ENCODE measurements at regions not wholly inside any gene's neighbourhood (a gene's known extent, or its start where the extent isn't known, plus 50 kb on each side); places are given as distances from the start of the nearest gene placed in this dataset.

DNA sequence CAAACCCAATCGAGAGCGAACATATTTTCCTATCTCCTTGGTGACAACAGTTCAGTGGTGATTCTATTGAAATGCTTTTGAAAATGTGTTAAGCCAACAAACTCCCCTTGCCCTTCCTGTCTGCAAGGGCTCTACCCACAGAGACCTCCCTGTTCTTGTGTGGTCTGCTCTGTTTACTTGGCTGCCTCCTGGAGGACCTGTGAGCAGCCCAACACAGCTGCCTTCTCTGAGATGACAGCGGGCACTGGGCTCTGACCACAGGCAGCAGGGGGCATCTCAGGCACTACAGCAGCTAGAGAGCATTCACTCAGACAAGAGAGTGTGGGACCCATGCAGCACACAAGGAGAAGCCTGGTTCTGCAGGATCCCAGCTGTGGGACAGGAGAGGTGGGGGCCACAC is 416.4 kb downstream of the TCERG1L start:
- no peak for DNase-seq

DNA sequence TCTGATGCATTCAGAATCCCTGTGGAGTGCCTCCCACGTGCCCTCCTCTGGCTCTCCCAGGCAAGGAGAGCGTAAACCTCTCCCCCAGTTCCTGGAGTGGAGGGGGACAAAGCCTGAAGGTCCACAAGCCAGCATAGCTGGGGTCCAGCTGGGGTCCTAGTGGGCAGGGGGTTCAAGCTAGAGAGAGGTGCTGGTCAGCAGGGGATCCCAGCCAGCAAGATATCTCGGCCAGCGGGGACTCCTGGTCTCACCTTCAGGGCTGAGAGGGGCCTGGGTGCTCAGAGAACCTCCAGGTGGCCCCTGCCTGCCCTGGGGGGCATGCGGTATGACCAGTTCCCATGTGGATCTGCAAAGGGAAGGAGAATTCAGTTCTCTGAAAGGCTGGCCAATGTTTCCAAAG is 413.7 kb downstream of the TCERG1L start:
- no peak for DNase-seq

DNA sequence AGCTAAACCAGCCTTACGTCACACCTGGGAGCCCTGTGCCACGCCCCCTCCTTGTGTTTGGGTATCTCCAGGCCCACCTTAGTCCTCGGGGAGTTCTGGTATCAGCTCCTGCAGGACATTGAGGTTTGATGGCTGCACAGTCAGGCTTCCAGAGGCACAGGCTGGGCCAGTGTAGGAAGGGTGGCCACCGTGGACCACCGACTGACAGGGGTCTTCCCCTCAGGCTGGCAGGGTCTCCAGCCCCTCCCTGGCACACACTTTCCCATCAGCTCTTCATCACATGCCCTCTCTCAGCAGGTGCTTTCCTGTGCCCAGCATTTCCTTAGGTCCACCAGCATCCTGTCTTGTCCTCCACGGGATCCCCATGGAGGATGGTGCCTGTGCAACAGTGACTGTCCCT is 413.1 kb downstream of the TCERG1L start:
- no peak for DNase-seq

DNA sequence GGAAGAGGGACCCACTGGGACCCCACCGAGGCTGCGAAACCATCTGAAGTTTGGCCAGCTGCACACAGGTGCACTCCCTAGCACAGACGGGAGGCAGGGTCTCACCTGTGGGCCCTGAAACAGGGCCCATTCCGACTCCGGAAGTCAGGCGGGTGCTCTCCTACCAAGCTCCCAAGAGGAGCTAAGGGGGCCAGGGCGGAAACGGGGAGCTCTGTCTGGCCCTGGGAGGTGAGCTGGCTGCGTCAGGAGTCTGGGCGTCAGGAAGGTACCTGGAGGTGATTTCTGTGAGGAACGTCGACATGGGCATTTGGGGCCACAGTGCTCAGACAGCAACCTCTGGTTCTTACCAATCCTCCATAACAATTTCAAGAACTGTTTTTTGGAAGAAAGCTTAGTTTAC is 411.7 kb downstream of the TCERG1L start:
- no peak for DNase-seq

DNA sequence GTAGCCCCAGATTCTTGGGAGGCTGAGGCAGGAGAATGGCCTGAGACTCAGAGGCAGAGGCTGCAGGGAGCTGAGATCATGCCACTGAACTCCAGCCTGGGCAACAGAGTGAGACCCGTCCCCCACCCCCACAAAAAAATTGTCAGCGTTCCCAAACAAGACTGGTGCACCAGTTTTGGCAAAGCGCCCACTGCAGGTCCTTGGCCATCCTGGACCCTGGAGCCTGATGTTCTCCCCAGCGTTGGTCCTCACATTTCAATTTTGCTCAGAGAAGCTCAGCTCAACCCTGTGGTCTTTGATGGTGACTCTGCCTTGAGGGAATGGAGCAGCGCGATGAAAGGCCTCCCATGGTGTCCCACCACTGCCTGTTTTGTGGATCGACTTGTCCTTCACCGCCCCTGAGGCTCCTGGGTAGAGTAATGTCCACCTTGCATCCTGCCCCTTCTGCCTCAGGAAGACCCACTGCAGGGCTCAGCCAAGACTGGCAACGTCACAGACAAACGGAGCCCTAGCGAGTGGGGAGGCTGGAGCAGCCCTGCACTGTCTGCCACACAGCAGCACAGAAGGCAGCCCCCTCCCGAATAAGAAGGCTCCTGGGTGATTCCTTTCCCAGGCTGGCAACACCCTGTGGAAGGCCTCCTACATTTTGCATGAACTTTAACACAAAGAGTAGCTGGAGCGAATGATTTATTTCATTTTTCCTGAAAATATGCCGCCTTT is 410.9 kb downstream of the TCERG1L start:
- DNase-seq, result no peak

DNA sequence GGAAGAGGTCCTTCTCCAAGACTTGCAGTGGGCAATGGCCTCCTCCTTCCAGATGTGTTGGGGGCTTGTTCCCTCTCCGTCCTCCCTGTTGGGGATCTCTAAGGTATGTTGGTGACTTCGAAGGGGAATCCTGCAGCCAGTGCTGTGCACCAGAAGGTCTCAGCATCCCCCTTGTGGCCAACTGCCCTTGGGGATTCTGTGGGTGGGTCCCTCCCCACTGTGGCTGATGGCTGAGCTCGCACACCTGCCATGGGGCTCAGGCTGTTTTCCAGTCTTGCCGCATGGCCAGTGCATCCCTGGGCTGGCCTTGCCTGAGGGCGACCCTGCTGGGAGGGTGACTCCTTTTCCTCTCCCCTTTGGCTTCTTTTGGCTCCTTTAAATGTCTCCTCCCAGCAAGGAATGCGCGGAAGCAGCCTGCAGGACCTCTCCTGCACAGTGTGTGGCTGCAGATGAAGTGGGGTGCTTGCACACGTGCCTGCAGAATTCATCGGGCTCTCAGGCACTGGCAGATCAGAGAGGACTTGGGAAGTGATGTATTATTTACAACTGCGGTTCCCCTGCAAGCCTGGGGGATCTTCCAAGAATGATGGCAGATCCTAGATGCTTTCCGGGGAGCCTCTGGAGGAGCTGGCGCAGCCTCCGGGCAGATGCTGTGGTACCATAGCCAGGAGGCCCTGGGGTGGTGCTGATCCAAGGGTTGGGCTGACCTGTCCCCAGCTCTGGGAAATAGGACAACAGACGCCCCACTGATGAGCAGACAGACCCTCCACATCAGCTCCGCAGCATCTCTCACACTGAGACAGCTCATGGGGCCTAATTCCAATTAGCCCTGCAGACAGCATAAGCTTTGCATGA is 410.0 kb downstream of the TCERG1L start:
- no peak for DNase-seq

DNA sequence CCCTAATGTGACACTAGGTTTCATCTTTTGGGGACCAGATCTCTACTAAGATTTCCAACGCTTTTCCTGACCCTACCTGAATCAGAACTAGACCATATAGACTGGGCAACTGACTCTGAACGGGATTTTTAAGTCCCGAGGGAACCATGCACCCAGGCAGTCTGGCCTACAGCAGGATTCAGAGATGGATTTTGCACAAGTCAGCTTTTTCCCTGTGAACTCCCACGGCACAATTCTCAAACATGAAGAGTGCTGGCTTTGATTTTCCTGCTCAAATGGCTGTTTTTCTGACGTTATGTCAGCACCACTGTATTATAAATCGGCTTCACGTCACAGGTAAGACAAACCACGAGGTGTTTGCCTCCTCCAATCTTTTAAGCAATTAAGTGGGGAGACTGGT is 409.1 kb downstream of the TCERG1L start:
- DNase-seq, result no peak

DNA sequence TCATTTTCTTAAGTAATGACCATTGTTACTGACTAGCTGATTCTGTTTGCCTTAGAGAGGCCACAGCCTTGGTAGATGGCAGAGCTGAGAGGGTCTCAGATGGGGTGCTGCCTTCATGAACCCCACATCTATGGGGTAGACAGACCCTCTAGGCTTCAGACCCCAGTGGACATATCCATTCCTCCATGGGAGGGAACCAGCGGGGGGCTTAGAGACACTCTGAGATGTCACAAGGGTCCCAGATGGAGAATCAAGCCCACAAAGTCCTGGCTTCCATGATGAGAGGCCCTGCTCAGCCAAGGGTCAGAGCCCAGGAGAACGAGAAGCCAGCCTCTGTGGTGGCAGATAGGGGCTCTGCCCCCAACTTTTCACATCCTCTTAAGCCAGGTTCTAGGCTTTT is 408.6 kb downstream of the TCERG1L start:
- DNase-seq, result no peak

DNA sequence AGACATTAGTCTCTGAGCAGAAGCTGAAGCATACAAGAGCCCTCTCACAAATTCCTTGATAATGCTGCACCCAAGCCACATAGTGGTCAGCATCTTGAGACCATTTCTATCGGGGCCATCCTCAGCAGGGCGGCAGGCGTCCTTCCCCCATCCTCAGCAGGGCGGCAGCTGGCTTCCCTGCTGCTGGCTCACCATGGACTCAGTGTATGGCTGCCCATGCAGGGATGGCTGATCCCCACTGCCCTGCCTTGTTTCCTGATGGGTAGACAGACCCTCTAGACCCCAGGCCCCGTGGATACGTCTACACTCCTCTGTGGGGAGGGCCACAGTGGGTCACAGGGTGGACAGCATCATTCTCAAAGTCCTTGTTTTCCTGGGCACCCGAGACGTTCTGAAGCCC is 406.8 kb downstream of the TCERG1L start:
- DNase-seq, result no peak

DNA sequence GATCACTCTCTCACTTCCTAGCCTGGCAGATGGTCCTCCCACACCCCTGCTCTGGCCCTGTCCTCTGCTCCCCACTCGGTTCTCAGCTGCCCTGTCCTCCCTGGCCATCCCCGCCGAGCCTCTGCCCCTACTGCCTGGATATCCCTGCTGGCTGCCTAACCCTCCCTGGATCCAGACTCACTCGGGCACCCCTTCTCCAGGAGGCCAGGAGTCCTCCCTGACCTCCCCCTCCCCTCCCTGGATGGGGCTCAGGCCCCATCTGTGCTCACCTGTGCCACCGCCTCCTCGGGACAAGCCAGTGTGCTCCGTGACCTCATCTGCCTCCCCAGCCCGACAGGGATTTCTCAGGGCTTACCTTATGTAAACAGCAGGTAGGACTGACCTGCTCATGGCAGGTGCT is 406.1 kb downstream of the TCERG1L start:
- DNase-seq, result no peak

DNA sequence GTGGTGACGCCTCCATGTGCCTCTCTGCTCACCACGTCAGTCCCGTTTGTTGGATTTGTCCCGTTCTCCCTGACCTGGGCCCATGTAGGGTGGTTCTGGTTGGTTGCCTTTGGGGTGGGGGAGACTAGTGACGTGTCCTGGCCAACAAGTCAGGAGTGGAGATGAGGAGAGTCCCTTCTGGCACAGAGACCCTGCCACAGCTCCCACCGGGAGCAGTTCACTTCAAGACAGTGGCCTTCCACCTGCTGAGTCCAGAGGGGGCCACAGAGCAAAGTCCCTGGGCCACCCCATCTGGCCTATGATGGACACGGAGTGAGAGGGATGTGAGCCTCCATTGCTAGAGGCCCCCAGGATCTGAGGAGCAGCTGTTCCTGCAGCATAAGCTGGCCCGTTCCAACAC is 405.6 kb downstream of the TCERG1L start:
- no peak for DNase-seq

DNA sequence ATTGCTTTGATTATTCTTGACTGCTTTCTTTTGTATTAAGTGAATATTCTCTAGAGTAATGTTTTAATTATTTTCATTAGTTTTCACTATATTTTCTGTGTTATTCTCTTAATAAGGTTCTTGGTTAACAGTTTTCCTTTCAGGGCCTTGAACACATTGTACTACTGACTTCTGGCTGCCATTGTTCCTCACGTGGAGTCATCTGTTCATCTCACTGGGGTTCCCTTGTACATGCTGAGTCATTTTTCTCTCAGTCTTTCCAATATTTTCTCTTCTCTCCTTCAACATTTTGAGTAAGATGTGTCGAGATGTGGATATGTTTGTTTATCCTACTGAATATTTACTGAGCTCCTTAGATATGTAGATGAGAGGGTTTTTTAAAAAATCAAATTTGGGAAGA is 400.7 kb downstream of the TCERG1L start:
- DNase-seq, result no peak

DNA sequence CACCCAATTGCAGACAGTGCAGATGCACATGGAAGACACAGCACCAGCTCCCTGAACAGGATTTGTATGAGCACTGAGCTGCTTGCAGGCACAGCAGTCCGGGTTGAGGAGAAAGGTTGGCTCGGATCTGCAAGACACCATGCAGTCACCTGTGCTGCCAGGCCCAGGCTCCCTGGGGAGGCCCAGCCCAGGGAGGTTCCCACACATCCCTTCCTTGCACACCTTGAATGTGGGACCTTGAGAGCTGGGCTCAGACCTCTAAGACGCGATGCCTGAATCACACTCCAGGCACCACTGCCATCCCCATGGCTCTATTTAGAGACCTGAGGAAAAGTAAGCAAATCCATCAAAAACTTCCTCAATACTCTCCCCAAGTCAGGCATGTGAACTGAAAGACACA is 397.7 kb downstream of the TCERG1L start:
- DNase-seq, result no peak

DNA sequence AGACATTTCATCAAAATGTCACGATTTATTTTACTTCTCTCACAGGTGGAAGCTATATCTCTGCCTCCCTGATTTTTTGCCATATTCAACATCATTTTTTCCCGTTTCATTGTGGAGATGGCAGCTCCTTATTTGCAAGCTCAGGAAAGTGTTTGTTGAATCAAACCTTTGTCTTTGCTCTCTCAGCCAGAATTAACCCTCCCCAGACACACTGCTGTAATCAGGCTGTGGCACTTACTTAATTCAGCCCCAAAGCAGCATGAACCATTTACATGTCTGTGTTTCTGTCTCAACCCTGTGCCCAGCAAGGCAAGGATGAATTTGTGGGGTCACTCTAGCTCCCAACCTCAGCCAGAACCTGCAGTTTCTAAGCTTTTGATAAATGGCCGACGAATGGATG is 397.2 kb downstream of the TCERG1L start:
- no peak for DNase-seq

DNA sequence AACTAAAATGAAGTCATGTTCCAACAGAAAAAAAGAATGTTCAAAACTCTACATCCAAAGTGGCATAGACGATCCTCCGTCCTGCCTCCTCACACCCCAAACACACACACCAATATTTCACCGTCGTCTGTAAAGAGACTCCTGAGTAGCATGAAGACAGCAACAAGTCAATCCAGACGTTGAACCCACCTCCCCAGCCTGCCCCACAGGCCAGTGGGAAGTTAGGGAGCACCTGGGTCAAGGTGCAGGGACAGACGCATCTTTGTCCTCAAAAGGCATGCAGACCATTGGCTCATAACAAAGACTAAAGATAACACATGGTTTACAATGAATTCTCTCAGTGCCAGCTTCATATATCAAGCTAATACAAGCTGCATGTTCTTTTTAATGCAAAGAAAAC is 396.5 kb downstream of the TCERG1L start:
- no peak for DNase-seq

DNA sequence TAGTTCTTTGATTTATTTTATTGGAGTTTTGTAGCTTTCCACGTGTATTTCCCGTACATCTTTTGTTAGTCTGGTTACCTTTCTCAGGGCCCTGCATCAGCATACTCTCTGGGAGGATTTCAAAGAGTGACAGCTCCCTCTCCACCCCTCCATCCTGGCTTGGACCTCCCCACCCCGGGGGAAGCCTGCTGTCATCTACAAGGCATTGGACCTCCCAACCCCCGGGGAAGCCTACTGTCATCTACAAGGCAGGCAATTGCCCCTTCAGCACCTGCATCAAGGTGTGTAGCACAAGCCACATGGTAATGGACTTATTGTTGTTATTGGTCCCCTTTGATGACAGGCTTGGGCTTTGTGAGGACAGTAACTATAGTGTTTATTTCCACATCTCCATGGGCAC is 390.1 kb downstream of the TCERG1L start:
- no peak for DNase-seq

DNA sequence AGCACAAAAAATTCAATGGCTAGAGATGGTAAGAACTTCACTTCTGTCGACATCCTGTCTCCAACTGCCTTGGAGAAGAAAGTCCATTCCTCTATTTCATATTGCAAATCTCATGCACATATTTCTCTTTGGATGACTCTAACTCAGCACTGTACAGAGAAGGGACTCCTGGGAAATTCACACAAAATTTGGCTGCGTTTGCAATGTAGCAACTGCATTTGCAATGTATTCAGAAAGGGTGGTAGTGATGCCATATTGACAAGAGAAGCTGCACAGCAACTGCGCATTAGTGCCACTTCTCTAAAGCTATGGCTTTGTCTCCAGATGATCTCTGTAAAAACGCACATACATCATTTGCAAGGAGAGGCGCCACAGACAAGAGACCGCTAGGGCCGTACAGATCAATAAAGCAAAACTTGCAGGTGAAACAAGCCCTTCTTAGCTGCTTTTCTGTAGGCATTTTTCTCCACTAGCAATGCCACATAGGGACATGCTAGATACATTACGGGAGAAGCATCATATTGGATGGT is 389.5 kb downstream of the TCERG1L start:
- no peak for DNase-seq

DNA sequence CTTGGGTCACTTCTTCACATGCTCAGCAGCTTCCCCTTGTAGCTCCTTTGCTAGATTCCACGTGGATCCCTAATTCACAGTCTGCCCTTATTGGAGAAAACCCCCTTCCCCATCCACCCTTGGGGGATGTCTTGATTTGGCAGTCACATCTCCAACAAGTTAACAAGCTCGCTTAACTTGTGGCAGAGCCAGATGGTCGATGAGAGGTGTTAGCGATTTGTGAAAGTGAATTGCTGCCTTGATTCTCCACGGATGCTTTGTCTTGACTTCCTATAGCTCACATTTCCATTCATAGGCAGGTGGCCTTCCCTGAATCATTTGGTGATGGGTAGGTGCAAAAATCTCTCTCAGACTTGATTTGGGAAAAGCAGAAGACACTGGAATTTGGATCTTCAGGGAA is 387.9 kb downstream of the TCERG1L start:
- no peak for DNase-seq

DNA sequence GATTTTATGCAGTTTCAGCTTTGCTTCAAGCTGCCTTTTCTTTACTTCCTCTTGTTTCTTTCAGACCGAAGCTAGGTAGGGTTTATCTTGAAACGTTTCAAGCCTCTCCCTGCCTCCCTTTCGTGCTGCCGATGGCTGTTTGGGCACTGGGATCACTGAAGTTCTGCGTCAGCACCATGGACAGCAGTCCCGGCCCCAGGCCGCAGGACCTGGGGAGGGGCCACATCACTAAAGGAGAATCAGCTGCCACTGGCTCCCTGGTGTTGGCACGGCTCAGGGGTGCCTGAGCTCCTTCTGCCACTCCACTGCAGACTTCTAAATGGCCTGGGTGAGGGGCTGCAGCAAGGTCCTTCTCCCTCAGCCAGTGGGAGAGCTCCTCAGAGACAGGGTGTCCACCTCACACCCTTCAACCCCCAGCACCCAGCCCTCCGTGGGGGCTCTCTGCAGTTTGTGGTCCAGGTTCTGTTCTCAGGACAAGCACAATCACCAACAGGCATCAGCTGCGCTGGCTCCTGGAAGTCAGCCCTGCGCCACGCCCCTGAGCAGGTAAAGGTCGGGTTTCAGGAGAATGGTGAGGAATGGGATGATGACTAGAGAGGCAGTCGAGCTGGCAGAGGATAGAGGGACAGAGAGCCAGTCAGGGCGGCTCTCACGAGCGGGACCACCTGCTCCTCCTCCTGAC is 387.2 kb downstream of the TCERG1L start:
- no peak for DNase-seq

DNA sequence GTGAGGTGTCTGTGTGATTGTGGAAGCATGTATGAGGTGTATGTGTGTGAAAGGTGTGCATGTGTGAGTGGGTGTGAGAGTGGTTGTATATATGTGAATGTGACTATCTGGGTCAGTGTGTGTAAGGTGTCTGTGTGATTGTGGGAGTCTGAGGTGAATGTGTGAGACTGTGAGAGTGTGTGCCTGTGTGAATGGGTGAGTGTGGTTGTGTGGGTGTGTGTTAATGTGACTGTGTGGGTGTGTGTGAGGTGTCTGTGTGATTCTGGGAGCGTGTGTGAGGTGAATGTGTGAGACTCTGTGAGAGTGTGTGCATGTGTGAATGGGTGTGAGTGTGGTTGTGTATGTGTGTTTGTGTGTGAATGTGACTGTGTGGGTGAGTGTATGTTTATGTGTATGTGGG is 385.1 kb downstream of the TCERG1L start:
- DNase-seq, result no peak

DNA sequence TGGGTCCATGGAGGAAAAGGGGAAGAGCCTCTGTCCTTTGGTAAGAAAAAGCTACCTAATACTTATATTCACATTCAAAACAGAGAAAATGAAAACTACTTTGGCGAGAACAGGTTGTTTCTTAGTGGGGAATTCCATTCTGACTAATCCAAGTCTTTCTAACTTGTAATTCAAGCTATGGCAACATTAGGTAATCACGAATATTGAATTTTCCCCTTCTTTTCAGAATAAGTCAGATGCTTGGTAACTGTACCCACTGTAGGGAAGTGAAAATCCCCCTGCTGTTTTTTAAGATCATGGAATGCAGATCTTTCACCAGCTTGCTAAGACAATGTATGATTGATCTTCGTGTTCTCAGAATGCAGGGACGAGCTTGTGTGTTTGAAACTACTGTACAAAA is 384.4 kb downstream of the TCERG1L start:
- no peak for DNase-seq

DNA sequence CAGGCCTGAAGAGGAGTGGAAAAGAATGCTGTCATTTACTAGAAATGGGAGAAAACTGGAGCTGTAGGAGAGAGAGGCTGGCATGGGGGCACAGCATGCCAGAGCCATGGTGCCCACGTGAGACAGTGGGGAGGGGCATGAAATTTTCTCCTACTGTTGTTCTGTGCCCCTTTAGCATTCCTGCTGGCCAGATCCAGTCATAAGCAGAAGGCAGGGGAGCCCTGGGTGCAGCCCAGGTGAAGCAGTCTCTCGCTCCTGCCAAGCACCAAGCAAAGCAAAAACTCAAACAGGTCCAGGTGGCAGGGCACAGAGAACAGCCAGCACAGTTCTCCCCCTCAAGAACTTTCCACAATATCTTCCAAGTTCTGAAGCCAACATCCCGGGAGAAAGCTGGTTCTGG is 383.2 kb downstream of the TCERG1L start:
- DNase-seq, result no peak

DNA sequence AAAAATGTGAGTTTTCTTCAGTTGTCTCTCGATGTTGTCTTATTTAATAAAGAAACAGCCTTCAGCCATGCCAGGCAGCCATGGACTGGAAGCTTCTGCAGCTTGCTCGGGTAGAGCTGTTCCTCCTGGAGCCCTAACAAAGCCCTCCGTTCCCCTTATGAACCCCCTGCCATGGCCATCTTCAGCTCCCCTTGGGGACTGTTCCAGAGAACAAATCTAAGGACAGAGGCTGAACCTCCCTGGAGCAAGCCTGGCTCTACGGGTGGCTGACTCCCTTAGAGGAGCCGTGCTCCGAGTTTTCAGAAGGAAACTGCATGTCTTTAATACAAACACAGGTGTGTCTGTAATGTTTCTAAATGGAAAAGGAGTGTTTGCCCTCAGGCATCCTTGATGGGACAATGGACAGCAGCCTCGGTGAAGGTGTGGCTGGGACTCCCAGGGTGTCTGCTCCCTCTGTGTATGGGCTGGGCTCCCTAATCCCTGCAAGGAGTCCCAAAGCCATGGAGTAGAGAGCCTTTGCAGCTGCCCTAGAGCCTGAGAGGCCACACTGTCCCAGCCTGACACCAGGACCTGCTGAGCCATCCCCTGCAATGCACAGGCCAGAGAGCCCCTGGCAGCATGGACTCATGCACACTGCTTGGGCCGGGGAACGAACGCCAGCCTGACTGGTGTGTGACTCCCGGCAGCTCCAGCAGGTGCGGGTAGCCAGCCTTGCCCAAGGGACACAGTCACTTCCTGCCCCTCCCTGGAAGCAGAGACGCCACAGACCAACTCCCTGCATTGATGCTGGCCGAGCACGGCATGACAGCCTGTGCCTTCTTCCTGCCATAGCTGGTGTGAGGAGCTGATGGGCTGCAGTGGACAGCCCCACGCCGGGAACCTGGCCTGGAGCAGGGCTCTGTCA is 381.8 kb downstream of the TCERG1L start:
- DNase-seq, result no peak
